HepG2 (cell line): ENCODE measurements at regions not wholly inside any gene's neighbourhood (a gene's known extent, or its start where the extent isn't known, plus 50 kb on each side); places are given as distances from the start of the nearest gene placed in this dataset.

Experiments
- ATAC-seq: fragments of 200-7000 bp; cut with Tn5 transposase; 3 replicates; pipeline ENCODE4 v1.9.1; 2020; ENCODE audit warnings: mild to moderate bottlenecking, moderate library complexity
- BruUV-seq: library from RNA; stranded (reverse); fragments of 400-500 nt; replicated peaks from 2 replicates; lab custom pipeline; 2021; lab: Mats Ljungman, UMichigan
- CTCF ChIA-PET: fragments of 300-600 bp; formaldehyde crosslinking; extraction: SDS; loops from one replicate; lab custom pipeline; 2021; ENCODE audit warnings: low total read pairs, inconsistent platforms, low intra/inter-chr PET ratio; lab: Yijun Ruan, JAX
- POLR2A ChIA-PET: fragments of 350-600 bp; sonication (Branson Sonifier 250); formaldehyde crosslinking; loops from one replicate; lab custom pipeline; 2020; ENCODE audit warnings: antibody characterized with exemption, inconsistent platforms; lab: Yijun Ruan, JAX
- DNase-seq: peaks from one replicate; pipeline ENCODE4 v3.0.0-alpha.2; 2015; ENCODE audit warnings: low spot score
- FAIRE-seq: peaks from 3 replicates; lab custom pipeline; 2011; peaks lifted over from hg19 to GRCh38; lab: Jason Lieb, UNC
- H2AFZ ChIP-seq: one replicate; pipeline ENCODE4 v1.6.1; 2011; ENCODE audit warnings: low read length, inconsistent platforms
- H3K27ac ChIP-seq: fragments of 300-600 bp; 3 replicates; pipeline ENCODE4 v1.8.0; 2011; ENCODE audit warnings: mixed run types, mild to moderate bottlenecking, mixed read lengths, low read length, inconsistent platforms; ENCODE audit not compliant: insufficient read depth; ENCODE audit errors: extremely low read length
- H3K27me3 ChIP-seq, 2 experiments: fragments of 200-600 bp in 1 of 2; 2 replicates in 1 of 2; 3 replicates in 1 of 2; pipeline versions ENCODE4 v1.6.0 to v1.8.0; 2011; ENCODE audit warnings: low read length in 2 of 2, mild to moderate bottlenecking in 2 of 2, moderate library complexity in 2 of 2, inconsistent platforms in 1 of 2; ENCODE audit not compliant: insufficient read depth in 2 of 2, control insufficient read depth in 1 of 2
- H3K36me3 ChIP-seq, 2 experiments: fragments of 200-600 bp in 1 of 2; replicated peaks in 1 of 2; 2 replicates in 1 of 2; 3 replicates in 1 of 2; pipeline versions ENCODE4 v1.5.1 to v1.8.0; 2011; ENCODE audit warnings: low read length in 2 of 2, inconsistent platforms in 1 of 2; ENCODE audit not compliant: insufficient read depth in 2 of 2, control insufficient read depth in 1 of 2
- H3K4me1 ChIP-seq: 2 replicates; pipeline ENCODE4 v1.5.1; 2012; ENCODE audit warnings: low read length, inconsistent platforms; ENCODE audit not compliant: insufficient read depth
- H3K4me2 ChIP-seq: 2 replicates; pipeline ENCODE4 v1.6.0; 2011; ENCODE audit warnings: low read depth, low read length, inconsistent platforms
- H3K4me3 ChIP-seq, 3 experiments: fragments of 200-600 bp in 1 of 3; sonication (generic), shearing (Covaris generic) in 1 of 3; replicated peaks in 1 of 3; 2 replicates each; pipeline ENCODE4 v1.5.1; 2011 to 2016; ENCODE audit warnings: low read length in 3 of 3, inconsistent platforms in 2 of 3, low read depth in 2 of 3, mild to moderate bottlenecking in 2 of 3, control low read depth in 1 of 3, mixed read lengths in 1 of 3; ENCODE audit not compliant: insufficient read depth in 1 of 3
- H3K79me2 ChIP-seq: one replicate; pipeline ENCODE4 v1.6.1; 2011; ENCODE audit warnings: low read length, inconsistent platforms; ENCODE audit not compliant: insufficient read depth
- H3K9ac ChIP-seq: 2 replicates; pipeline ENCODE4 v1.6.0; 2011; ENCODE audit warnings: mild to moderate bottlenecking, low read depth, low read length, inconsistent platforms; ENCODE audit not compliant: insufficient read depth
- H3K9me3 ChIP-seq: 2 replicates; pipeline ENCODE4 v1.5.1; 2012; ENCODE audit warnings: mild to moderate bottlenecking, low read length
- H4K20me1 ChIP-seq: 2 replicates; pipeline ENCODE4 v1.6.0; 2011; ENCODE audit warnings: inconsistent platforms, mild to moderate bottlenecking, low read length, moderate library complexity; ENCODE audit not compliant: insufficient read depth
- JARID2 ChIP-seq: sonication (generic); formaldehyde crosslinking; IDR thresholded peaks from 2 replicates; pipeline ENCODE4 v1.8.1; 2023; ENCODE audit warnings: missing genetic modification reagents, inconsistent platforms; ENCODE audit not compliant: insufficient replicate concordance
- KLF11 ChIP-seq: IDR thresholded peaks from 2 replicates; pipeline ENCODE4 v1.6.1; 2016; ENCODE audit warnings: missing compliant biosample characterization
- MTA1 ChIP-seq: sonication (generic); formaldehyde crosslinking; IDR thresholded peaks from 2 replicates; pipeline ENCODE4 v1.4.0; 2020; ENCODE audit warnings: missing genetic modification reagents, mild to moderate bottlenecking, borderline replicate concordance
- TBX3 ChIP-seq: fragments of 450-650 bp; IDR thresholded peaks from 2 replicates; pipeline ENCODE4 v1.6.1; 2017; ENCODE audit warnings: antibody characterized with exemption, mild to moderate bottlenecking, inconsistent platforms, borderline replicate concordance
- ZFP36 ChIP-seq: fragments of 150-350 bp; IDR thresholded peaks from 2 replicates; pipeline ENCODE4 v1.6.1; 2018; ENCODE audit warnings: borderline replicate concordance, low read length, low read depth; ENCODE audit not compliant: partially characterized antibody
- ZNF256 ChIP-seq: sonication (generic); formaldehyde crosslinking; conservative IDR thresholded peaks from 2 replicates; pipeline ENCODE4 v1.4.0; 2020; ENCODE audit warnings: missing genetic modification reagents
- ZNF530 ChIP-seq: sonication (generic); formaldehyde crosslinking; IDR thresholded peaks from 2 replicates; pipeline ENCODE4 v1.5.0; 2020; ENCODE audit warnings: low read depth, mild to moderate bottlenecking, missing genetic modification reagents
- WGBS: methylation state at CpG from one replicate; pipeline ENCODE4 v1.1.6; 2017; ENCODE audit warnings: low lambda C conversion rate; 5-methylcytosine and 5-hydroxymethylcytosine counted together
- in situ Hi-C: cut with HindIII; loops from 2 replicates; pipeline ENCODE4 v1.10.0; 2017; ENCODE audit warnings: low pct_unique_long_range_greater_than_20kb; ENCODE audit not compliant: extremely low pct_ligation_motif_present
- intact Hi-C: fragments of 100-400 bp; cut with micrococcal nuclease; formaldehyde crosslinking; loops from one replicate; pipeline ENCODE4 v1.10.0; 2022; ENCODE audit not compliant: unreplicated experiment
- TF ChIP-seq, protein P1 (sequence below): sonication (generic); formaldehyde crosslinking; IDR thresholded peaks from 2 replicates; pipeline ENCODE4 v1.4.0; 2020; ENCODE audit warnings: missing genetic modification reagents, borderline replicate concordance
- TF ChIP-seq, protein P2 (sequence below): sonication (generic); formaldehyde crosslinking; IDR thresholded peaks from 2 replicates; pipeline ENCODE4 v1.4.0; 2020; ENCODE audit warnings: missing genetic modification reagents
- TF ChIP-seq, protein P3 (sequence below): sonication (generic); formaldehyde crosslinking; IDR thresholded peaks from 2 replicates; pipeline ENCODE4 v1.5.1; 2020; ENCODE audit warnings: mild to moderate bottlenecking, missing genetic modification reagents

DNA sequence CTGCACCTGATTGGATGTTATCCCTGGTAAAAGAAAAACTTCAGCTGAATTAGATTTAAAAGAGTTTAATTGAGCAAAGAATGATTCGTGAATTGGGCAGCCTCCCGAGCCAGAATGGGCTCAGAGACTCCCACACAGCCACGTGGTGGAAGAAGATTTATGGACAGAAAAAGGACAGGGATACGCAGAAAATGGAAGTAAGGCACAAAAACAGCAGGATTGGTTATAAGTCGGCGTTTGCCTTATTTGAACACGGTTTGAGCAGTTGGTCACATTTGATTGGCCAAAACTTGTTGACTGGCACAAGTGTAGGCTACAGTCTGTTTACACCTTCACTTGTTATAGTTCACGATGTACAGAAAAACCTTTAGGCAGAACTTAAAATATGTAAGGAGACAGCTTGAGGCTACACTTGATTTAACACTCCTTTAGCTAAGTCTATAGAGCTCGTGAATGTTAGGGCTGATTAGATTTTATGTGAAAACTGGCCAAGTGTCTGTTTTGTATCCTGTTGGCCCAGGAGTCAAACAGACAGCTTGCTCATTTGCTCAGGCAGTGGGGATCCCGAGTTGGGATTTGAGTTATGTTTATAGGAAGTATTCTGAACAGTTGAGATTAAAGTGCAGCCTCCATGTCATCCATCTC lies 119.5 kb upstream of the SHISA6 start (continued):
- TF ChIP-seq TBX3 (no peak), MTA1 (CRISPR knock-in tag) (no peak), ZFP36 (no peak), ZNF256 (no peak)
- TF ChIP-seq, protein P1, sequence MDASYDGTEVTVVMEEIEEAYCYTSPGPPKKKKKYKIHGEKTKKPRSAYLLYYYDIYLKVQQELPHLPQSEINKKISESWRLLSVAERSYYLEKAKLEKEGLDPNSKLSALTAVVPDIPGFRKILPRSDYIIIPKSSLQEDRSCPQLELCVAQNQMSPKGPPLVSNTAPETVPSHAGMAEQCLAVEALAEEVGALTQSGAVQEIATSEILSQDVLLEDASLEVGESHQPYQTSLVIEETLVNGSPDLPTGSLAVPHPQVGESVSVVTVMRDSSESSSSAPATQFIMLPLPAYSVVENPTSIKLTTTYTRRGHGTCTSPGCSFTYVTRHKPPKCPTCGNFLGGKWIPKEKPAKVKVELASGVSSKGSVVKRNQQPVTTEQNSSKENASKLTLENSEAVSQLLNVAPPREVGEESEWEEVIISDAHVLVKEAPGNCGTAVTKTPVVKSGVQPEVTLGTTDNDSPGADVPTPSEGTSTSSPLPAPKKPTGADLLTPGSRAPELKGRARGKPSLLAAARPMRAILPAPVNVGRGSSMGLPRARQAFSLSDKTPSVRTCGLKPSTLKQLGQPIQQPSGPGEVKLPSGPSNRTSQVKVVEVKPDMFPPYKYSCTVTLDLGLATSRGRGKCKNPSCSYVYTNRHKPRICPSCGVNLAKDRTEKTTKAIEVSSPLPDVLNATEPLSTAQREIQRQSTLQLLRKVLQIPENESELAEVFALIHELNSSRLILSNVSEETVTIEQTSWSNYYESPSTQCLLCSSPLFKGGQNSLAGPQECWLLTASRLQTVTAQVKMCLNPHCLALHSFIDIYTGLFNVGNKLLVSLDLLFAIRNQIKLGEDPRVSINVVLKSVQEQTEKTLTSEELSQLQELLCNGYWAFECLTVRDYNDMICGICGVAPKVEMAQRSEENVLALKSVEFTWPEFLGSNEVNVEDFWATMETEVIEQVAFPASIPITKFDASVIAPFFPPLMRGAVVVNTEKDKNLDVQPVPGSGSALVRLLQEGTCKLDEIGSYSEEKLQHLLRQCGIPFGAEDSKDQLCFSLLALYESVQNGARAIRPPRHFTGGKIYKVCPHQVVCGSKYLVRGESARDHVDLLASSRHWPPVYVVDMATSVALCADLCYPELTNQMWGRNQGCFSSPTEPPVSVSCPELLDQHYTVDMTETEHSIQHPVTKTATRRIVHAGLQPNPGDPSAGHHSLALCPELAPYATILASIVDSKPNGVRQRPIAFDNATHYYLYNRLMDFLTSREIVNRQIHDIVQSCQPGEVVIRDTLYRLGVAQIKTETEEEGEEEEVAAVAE: no peak

- no peak overlapping the region for H2AFZ ChIP-seq
- H3K9me3 ChIP-seq: no peaks in the 10 kb centered on the region
- H3K4me1 ChIP-seq: no peaks in the 10 kb centered on the region
- H3K4me2 ChIP-seq: no peak overlapping the region
- WGBS: 18% methylated on average over 4 of the region's 4 CpGs
- H4K20me1 ChIP-seq: no peaks in the 10 kb centered on the region
- in situ Hi-C loops (no loop called here), intact Hi-C loops (no loop called here)
- ChIA-PET POLR2A (no interaction called here), CTCF (no interaction called here)
- no peak for ATAC-seq
- H3K9ac ChIP-seq: no peak overlapping the region
- no peaks in the 10 kb centered on the region for H3K79me2 ChIP-seq
- no peak for FAIRE-seq
- BruUV-seq: no TSS peak
- no peaks in the 10 kb centered on the region for H3K27me3 ChIP-seq
- no peak overlapping the region for H3K4me3 ChIP-seq
- H3K36me3 ChIP-seq: no peaks in the 10 kb centered on the region
- no peak overlapping the region for H3K27ac ChIP-seq
- no peak for DNase-seq
- TF ChIP-seq, protein P2, sequence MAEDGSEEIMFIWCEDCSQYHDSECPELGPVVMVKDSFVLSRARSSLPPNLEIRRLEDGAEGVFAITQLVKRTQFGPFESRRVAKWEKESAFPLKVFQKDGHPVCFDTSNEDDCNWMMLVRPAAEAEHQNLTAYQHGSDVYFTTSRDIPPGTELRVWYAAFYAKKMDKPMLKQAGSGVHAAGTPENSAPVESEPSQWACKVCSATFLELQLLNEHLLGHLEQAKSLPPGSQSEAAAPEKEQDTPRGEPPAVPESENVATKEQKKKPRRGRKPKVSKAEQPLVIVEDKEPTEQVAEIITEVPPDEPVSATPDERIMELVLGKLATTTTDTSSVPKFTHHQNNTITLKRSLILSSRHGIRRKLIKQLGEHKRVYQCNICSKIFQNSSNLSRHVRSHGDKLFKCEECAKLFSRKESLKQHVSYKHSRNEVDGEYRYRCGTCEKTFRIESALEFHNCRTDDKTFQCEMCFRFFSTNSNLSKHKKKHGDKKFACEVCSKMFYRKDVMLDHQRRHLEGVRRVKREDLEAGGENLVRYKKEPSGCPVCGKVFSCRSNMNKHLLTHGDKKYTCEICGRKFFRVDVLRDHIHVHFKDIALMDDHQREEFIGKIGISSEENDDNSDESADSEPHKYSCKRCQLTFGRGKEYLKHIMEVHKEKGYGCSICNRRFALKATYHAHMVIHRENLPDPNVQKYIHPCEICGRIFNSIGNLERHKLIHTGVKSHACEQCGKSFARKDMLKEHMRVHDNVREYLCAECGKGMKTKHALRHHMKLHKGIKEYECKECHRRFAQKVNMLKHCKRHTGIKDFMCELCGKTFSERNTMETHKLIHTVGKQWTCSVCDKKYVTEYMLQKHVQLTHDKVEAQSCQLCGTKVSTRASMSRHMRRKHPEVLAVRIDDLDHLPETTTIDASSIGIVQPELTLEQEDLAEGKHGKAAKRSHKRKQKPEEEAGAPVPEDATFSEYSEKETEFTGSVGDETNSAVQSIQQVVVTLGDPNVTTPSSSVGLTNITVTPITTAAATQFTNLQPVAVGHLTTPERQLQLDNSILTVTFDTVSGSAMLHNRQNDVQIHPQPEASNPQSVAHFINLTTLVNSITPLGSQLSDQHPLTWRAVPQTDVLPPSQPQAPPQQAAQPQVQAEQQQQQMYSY: no peak
- TF ChIP-seq, protein P3, sequence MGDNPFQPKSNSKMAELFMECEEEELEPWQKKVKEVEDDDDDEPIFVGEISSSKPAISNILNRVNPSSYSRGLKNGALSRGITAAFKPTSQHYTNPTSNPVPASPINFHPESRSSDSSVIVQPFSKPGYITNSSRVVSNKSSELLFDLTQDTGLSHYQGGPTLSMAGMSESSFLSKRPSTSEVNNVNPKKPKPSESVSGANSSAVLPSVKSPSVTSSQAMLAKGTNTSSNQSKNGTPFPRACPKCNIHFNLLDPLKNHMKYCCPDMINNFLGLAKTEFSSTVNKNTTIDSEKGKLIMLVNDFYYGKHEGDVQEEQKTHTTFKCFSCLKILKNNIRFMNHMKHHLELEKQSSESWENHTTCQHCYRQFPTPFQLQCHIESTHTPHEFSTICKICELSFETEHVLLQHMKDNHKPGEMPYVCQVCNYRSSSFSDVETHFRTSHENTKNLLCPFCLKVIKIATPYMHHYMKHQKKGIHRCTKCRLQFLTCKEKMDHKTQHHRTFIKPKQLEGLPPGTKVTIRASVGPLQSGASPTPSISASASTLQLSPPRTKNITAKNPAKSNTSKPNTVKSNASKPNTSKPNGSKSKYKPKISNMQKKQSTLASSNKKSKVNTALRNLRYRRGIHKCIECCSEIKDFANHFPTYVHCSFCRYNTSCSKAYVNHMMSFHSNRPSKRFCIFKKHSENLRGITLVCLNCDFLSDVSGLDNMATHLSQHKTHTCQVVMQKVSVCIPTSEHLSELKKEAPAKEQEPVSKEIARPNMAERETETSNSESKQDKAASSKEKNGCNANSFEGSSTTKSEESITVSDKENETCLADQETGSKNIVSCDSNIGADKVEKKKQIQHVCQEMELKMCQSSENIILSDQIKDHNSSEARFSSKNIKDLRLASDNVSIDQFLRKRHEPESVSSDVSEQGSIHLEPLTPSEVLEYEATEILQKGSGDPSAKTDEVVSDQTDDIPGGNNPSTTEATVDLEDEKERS (CRISPR knock-in tag): no peak
- TF ChIP-seq JARID2 (CRISPR knock-in tag): no peak
- no peak for TF ChIP-seq KLF11 (CRISPR knock-in tag)
- no peak for TF ChIP-seq ZNF530 (CRISPR knock-in tag)
Observed at GRCh38 chr17:11109106-11109505, 131.9 kb upstream of the SHISA6 start.
